ENCODE measurements at regions not wholly inside any gene's neighbourhood (a gene's known extent, or its start where the extent isn't known, plus 50 kb on each side); places are given as distances from the start of the nearest gene placed in this dataset.

DNA sequence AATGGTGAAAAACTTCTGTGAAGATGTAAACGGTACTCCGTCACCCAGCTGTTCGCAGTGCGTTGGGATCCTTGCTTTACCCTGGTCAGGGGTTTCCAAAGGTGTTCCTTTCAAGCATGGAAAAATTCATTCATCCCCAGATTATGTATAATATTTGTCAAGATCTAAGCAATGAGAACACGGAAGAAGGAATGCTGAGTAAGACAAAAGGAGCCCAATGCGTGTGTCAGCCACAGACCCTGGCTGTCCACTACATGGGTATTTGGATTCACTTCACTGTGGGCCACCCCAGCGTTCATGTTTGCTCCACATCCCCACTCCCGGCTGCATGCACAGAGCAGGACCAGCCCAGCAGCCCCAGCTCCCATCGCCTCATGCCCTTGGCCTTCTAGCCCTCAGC, 241.3 kb upstream of the CELF2 start:
- no peak for ATAC-seq
- TF ChIP-seq TOX (CRISPR knock-in tag; IDR thresholded peaks at IDR 0.05; ENCODE audit: borderline replicate concordance): no peak
- TF ChIP-seq, protein P1, sequence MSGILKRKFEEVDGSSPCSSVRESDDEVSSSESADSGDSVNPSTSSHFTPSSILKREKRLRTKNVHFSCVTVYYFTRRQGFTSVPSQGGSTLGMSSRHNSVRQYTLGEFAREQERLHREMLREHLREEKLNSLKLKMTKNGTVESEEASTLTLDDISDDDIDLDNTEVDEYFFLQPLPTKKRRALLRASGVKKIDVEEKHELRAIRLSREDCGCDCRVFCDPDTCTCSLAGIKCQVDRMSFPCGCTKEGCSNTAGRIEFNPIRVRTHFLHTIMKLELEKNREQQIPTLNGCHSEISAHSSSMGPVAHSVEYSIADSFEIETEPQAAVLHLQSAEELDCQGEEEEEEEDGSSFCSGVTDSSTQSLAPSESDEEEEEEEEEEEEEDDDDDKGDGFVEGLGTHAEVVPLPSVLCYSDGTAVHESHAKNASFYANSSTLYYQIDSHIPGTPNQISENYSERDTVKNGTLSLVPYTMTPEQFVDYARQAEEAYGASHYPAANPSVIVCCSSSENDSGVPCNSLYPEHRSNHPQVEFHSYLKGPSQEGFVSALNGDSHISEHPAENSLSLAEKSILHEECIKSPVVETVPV (CRISPR knock-in tag; IDR thresholded peaks at IDR 0.05): no peak
- no peak for TF ChIP-seq PPARA (CRISPR knock-in tag; IDR thresholded peaks at IDR 0.05; ENCODE audit: borderline replicate concordance)
- TF ChIP-seq ESRRG (CRISPR knock-in tag; IDR thresholded peaks at IDR 0.05): no peak
- TF ChIP-seq ZNF70 (CRISPR knock-in tag; IDR thresholded peaks at IDR 0.05): no peak
- TF ChIP-seq ZNF8 (CRISPR knock-in tag; IDR thresholded peaks at IDR 0.05): no peak
- TF ChIP-seq, protein P2, sequence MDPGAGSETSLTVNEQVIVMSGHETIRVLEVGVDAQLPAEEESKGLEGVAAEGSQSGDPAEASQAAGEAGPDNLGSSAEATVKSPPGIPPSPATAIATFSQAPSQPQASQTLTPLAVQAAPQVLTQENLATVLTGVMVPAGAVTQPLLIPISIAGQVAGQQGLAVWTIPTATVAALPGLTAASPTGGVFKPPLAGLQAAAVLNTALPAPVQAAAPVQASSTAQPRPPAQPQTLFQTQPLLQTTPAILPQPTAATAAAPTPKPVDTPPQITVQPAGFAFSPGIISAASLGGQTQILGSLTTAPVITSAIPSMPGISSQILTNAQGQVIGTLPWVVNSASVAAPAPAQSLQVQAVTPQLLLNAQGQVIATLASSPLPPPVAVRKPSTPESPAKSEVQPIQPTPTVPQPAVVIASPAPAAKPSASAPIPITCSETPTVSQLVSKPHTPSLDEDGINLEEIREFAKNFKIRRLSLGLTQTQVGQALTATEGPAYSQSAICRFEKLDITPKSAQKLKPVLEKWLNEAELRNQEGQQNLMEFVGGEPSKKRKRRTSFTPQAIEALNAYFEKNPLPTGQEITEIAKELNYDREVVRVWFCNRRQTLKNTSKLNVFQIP (CRISPR knock-in tag; IDR thresholded peaks at IDR 0.05; ENCODE audit: borderline replicate concordance, low read depth): no peak
- TF ChIP-seq, protein P3, sequence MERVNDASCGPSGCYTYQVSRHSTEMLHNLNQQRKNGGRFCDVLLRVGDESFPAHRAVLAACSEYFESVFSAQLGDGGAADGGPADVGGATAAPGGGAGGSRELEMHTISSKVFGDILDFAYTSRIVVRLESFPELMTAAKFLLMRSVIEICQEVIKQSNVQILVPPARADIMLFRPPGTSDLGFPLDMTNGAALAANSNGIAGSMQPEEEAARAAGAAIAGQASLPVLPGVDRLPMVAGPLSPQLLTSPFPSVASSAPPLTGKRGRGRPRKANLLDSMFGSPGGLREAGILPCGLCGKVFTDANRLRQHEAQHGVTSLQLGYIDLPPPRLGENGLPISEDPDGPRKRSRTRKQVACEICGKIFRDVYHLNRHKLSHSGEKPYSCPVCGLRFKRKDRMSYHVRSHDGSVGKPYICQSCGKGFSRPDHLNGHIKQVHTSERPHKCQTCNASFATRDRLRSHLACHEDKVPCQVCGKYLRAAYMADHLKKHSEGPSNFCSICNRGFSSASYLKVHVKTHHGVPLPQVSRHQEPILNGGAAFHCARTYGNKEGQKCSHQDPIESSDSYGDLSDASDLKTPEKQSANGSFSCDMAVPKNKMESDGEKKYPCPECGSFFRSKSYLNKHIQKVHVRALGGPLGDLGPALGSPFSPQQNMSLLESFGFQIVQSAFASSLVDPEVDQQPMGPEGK (CRISPR knock-in tag; IDR thresholded peaks at IDR 0.05; ENCODE audit: borderline replicate concordance): no peak
- no peak for TF ChIP-seq ZFP30 (CRISPR knock-in tag; IDR thresholded peaks at IDR 0.05)
- no peak for TF ChIP-seq ZFP3 (CRISPR knock-in tag; IDR thresholded peaks at IDR 0.05)
- TF ChIP-seq ZC3H10 (CRISPR knock-in tag; IDR thresholded peaks at IDR 0.05): no peak
- TF ChIP-seq ISL1 (CRISPR knock-in tag; IDR thresholded peaks at IDR 0.05): no peak
- no peak for TF ChIP-seq CSDC2 (CRISPR knock-in tag; IDR thresholded peaks at IDR 0.05)
- TF ChIP-seq SNAI2 (CRISPR knock-in tag; IDR thresholded peaks at IDR 0.05): no peak
- no peak for TF ChIP-seq OSR1 (CRISPR knock-in tag; IDR thresholded peaks at IDR 0.05)
- no peak for TF ChIP-seq ARNTL (CRISPR knock-in tag; IDR thresholded peaks at IDR 0.05; ENCODE audit: borderline replicate concordance, low read depth)
- TF ChIP-seq, protein P4, sequence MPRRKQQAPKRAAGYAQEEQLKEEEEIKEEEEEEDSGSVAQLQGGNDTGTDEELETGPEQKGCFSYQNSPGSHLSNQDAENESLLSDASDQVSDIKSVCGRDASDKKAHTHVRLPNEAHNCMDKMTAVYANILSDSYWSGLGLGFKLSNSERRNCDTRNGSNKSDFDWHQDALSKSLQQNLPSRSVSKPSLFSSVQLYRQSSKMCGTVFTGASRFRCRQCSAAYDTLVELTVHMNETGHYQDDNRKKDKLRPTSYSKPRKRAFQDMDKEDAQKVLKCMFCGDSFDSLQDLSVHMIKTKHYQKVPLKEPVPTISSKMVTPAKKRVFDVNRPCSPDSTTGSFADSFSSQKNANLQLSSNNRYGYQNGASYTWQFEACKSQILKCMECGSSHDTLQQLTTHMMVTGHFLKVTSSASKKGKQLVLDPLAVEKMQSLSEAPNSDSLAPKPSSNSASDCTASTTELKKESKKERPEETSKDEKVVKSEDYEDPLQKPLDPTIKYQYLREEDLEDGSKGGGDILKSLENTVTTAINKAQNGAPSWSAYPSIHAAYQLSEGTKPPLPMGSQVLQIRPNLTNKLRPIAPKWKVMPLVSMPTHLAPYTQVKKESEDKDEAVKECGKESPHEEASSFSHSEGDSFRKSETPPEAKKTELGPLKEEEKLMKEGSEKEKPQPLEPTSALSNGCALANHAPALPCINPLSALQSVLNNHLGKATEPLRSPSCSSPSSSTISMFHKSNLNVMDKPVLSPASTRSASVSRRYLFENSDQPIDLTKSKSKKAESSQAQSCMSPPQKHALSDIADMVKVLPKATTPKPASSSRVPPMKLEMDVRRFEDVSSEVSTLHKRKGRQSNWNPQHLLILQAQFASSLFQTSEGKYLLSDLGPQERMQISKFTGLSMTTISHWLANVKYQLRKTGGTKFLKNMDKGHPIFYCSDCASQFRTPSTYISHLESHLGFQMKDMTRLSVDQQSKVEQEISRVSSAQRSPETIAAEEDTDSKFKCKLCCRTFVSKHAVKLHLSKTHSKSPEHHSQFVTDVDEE (CRISPR knock-in tag; IDR thresholded peaks at IDR 0.05): no peak
- TF ChIP-seq TCF4 (CRISPR knock-in tag; IDR thresholded peaks at IDR 0.05; ENCODE audit: borderline replicate concordance): no peak

DNA sequence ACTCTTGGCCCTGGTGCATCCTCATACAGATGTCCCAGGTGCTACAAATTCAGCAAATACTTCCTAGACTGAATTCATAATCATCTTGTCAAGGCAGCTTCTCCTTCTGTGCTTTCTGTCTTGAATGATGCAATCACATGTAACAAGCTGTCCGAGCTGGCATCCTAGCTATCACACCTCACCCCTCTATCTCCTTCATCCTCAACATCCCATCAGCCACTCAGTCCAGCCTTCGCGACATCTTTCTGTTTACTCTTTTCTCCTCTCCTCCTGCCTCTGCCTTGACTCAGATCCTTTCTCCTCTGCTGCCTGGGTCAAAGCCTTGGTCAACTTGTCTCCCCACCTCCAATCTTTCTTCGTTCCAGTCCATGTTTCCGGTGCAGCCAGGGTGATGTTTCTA, 240.4 kb upstream of the CELF2 start:
- no peak for ATAC-seq
- TF ChIP-seq ZNF70 (CRISPR knock-in tag; IDR thresholded peaks at IDR 0.05): no peak
- TF ChIP-seq, protein P1 (CRISPR knock-in tag; IDR thresholded peaks at IDR 0.05): no peak
- TF ChIP-seq ZC3H10 (CRISPR knock-in tag; IDR thresholded peaks at IDR 0.05): no peak
- TF ChIP-seq, protein P3 (CRISPR knock-in tag; IDR thresholded peaks at IDR 0.05; ENCODE audit: borderline replicate concordance): no peak
- TF ChIP-seq ZNF565 (CRISPR knock-in tag; conservative IDR thresholded peaks at IDR 0.05; ENCODE audit: low read depth): no peak
- no peak for TF ChIP-seq ISL1 (CRISPR knock-in tag; IDR thresholded peaks at IDR 0.05)
- no peak for TF ChIP-seq ZFP3 (CRISPR knock-in tag; IDR thresholded peaks at IDR 0.05)
- TF ChIP-seq ZNF8 (CRISPR knock-in tag; IDR thresholded peaks at IDR 0.05): no peak
- no peak for TF ChIP-seq ESRRG (CRISPR knock-in tag; IDR thresholded peaks at IDR 0.05)
- TF ChIP-seq OSR1 (CRISPR knock-in tag; IDR thresholded peaks at IDR 0.05): no peak
- no peak for TF ChIP-seq CSDC2 (CRISPR knock-in tag; IDR thresholded peaks at IDR 0.05)
- no peak for TF ChIP-seq GLIS3 (CRISPR knock-in tag; IDR thresholded peaks at IDR 0.05)
- no peak for TF ChIP-seq RARB (CRISPR knock-in tag; IDR thresholded peaks at IDR 0.05)
- no peak for TF ChIP-seq SNAI2 (CRISPR knock-in tag; IDR thresholded peaks at IDR 0.05)
- no peak for TF ChIP-seq ARNTL (CRISPR knock-in tag; IDR thresholded peaks at IDR 0.05; ENCODE audit: borderline replicate concordance, low read depth)
- no peak for TF ChIP-seq TCF4 (CRISPR knock-in tag; IDR thresholded peaks at IDR 0.05; ENCODE audit: borderline replicate concordance)
- TF ChIP-seq, protein P5, sequence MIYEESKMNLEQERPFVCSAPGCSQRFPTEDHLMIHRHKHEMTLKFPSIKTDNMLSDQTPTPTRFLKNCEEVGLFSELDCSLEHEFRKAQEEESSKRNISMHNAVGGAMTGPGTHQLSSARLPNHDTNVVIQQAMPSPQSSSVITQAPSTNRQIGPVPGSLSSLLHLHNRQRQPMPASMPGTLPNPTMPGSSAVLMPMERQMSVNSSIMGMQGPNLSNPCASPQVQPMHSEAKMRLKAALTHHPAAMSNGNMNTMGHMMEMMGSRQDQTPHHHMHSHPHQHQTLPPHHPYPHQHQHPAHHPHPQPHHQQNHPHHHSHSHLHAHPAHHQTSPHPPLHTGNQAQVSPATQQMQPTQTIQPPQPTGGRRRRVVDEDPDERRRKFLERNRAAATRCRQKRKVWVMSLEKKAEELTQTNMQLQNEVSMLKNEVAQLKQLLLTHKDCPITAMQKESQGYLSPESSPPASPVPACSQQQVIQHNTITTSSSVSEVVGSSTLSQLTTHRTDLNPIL (CRISPR knock-in tag; IDR thresholded peaks at IDR 0.05; ENCODE audit: low read depth): no peak
- no peak for TF ChIP-seq PPARA (CRISPR knock-in tag; IDR thresholded peaks at IDR 0.05; ENCODE audit: borderline replicate concordance)
